GM10266 (cell line): ENCODE measurements at regions not wholly inside any gene's neighbourhood (a gene's known extent, or its start where the extent isn't known, plus 50 kb on each side); places are given as distances from the start of the nearest gene placed in this dataset.

Experiments
- DNase-seq: peaks from one replicate; pipeline ENCODE4 v3.0.0; 2012; ENCODE audit errors: extremely low spot score
- CTCF ChIP-seq: IDR thresholded peaks from 2 replicates; pipeline ENCODE4 v1.5.1; 2012; ENCODE audit warnings: mild to moderate bottlenecking, low read depth; ENCODE audit not compliant: control insufficient read depth, insufficient read depth; ENCODE audit errors: missing control alignments

- DNase-seq: no peak
- TF ChIP-seq CTCF: no peak
Observed at GRCh38 chr21:41641821-41642701, 124.8 kb downstream of the RIPK4 start.

DNA sequence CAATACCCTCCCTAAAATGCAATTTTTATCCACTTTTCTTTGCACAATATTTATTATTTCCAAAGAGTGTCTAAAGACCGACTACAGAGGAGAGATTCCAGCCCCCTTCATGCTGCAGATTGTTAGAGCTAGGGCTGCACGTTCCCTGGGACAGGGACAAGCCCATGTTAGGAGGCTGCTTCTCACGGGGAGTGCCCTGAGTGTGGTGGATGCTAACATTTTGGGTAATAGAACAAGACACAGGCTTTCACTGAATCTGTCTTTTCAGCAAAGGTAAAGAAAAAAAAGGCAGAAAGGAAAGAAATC lies 125.4 kb downstream of the RIPK4 start:
- DNase-seq: no peak
- no peak for TF ChIP-seq CTCF

- TF ChIP-seq CTCF: no peak
- DNase-seq: no peak
Observed at GRCh38 chr21:41640748-41641509, 125.9 kb downstream of the RIPK4 start.

- no peak for DNase-seq
- TF ChIP-seq CTCF: no peak
Observed at GRCh38 chr21:41639766-41640165, 127.1 kb downstream of the RIPK4 start.

GRCh38 chr21:41639336-41639735 lies 127.5 kb downstream of the RIPK4 start:
- no peak for TF ChIP-seq CTCF

DNA sequence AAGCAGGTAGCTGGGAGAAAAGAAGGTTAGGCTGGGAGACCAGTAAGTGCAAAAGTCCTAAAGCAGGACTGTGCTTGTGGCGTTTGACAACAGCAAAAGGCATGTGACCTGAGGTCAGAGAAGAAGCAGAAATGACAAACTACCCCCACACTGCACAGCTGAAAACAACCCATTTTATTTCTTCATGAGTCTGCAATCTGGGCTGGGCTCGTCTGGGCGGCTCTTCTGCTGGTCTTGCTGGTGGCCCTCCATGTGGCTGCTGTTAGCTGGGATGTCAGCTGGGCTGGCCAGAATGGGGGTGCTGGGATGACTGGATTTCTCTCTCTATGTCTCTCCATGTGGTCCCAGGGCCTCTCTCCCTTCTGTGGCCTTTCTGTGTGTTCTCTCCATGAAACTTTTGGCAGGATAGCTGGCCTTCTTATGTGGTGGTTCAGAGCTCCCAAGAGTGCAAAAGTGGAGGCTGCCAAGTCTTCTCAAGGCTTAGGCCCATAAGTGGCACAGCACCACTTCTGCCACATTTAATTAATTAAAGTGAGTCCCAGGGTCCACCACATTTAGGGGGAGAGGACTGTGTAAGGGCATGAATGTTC lies 128.6 kb downstream of the RIPK4 start:
- no peak for TF ChIP-seq CTCF
- DNase-seq: no peak

More at GRCh38 chr21:41639336-41639735, 127.5 kb downstream of the RIPK4 start:
- no peak for DNase-seq
